ELR (cell line): ENCODE measurements at regions not wholly inside any gene's neighbourhood (a gene's known extent, or its start where the extent isn't known, plus 50 kb on each side); places are given as distances from the start of the nearest gene placed in this dataset.
"Not testable (repeated sequence)": the region's sequence is repeated elsewhere in the genome, so short reads cannot be mapped to it uniquely, and the experiment has no call there.

ENCODE experiments used
- DNase-seq: peaks from one replicate; pipeline ENCODE4 v3.0.0-alpha.2; 2015; ENCODE audit warnings: low read depth

GRCh38 chr12:91887957-91888356, 257.7 kb downstream of the BTG1 start:
- no peak for DNase-seq

- DNase-seq: no peak
Observed at GRCh38 chr12:91885851-91886731, 259.6 kb downstream of the BTG1 start.

- DNase-seq: no peak
Observed at GRCh38 chr12:91884230-91884629, 261.4 kb downstream of the BTG1 start.

- DNase-seq: no peak
Observed at GRCh38 chr12:91883811-91884210, 261.8 kb downstream of the BTG1 start.

GRCh38 chr12:91882910-91883309, 262.7 kb downstream of the BTG1 start:
- no peak for DNase-seq

- DNase-seq: no peak
Observed at GRCh38 chr12:91880528-91880927, 265.1 kb downstream of the BTG1 start.

GRCh38 chr12:91877456-91878235, 268.0 kb downstream of the BTG1 start:
- DNase-seq: no peak

- DNase-seq: peak; percentile 38
Observed at GRCh38 chr12:91877022-91877421, 268.6 kb downstream of the BTG1 start.

GRCh38 chr12:91875671-91876070, 270.0 kb downstream of the BTG1 start:
- DNase-seq: not testable (repeated sequence)

- DNase-seq: no peak
Observed at GRCh38 chr12:91874086-91874865, 271.4 kb downstream of the BTG1 start.

GRCh38 chr12:91871751-91872150, 273.9 kb downstream of the BTG1 start:
- no peak for DNase-seq

GRCh38 chr12:91870872-91871707, 274.6 kb downstream of the BTG1 start:
- DNase-seq: no peak

GRCh38 chr12:91868054-91868453, 277.6 kb downstream of the BTG1 start:
- DNase-seq: no peak

- DNase-seq: no peak
Observed at GRCh38 chr12:91866566-91866965, 279.1 kb downstream of the BTG1 start.

- DNase-seq: no peak
Observed at GRCh38 chr12:91863702-91864101, 281.9 kb downstream of the BTG1 start.

- DNase-seq: no peak
Observed at GRCh38 chr12:91861554-91861953, 284.1 kb downstream of the BTG1 start.

GRCh38 chr12:91859347-91859746, 286.3 kb downstream of the BTG1 start:
- no peak for DNase-seq

- DNase-seq: no peak
Observed at GRCh38 chr12:91857813-91858542, 287.7 kb downstream of the BTG1 start.

GRCh38 chr12:91854725-91855124, 290.9 kb downstream of the BTG1 start:
- peak; percentile 26 for DNase-seq

- no peak for DNase-seq
Observed at GRCh38 chr12:91853350-91854127, 292.1 kb downstream of the BTG1 start.
